ENCODE measurements at regions not wholly inside any gene's neighbourhood (a gene's known extent, or its start where the extent isn't known, plus 50 kb on each side); places are given as distances from the start of the nearest gene placed in this dataset.

- H3K9me3 ChIP-seq, result peaks cover 0 to 3% (median 0%) of the 10 kb centered on the region in 4 donors
- H3K4me1 ChIP-seq, result no peaks in the 10 kb centered on the region
- no peaks in the 10 kb centered on the region for H3K27me3 ChIP-seq
- TF ChIP-seq POLR2A (IDR thresholded peaks at IDR 0.05) (no peak), CTCF (IDR thresholded peaks at IDR 0.05) (no peak), POLR2AphosphoS5 (IDR thresholded peaks at IDR 0.05) (no peak), EP300 (IDR thresholded peaks at IDR 0.05) (no peak)
- no peak for DNase-seq
- no peak overlapping the region for H3K4me3 ChIP-seq
- no peaks in the 10 kb centered on the region for H3K36me3 ChIP-seq
- H3K27ac ChIP-seq, result no peak overlapping the region
- intact Hi-C loops (cut with DNase I), result no loop called here
Observed at GRCh38 chr3:102553876-102554275, 119.1 kb downstream of the ZPLD1 start.

GRCh38 chr3:102570511-102570910, 135.7 kb downstream of the ZPLD1 start:
- WGBS, 2 donors, result 44 to 56% methylated on average over 2 of the region's 2 CpGs
- Histone ChIP-seq H3K4me3 (no peak overlapping the region), H3K36me3 (no peaks in the 10 kb centered on the region), H3K27ac (no peak overlapping the region), H3K4me1 (no peaks in the 10 kb centered on the region), H3K9me3 (no peaks in the 10 kb centered on the region), H3K27me3 (no peaks in the 10 kb centered on the region)
- intact Hi-C loops (cut with DNase I), result no loop called here
- DNase-seq, result no peak
- TF ChIP-seq CTCF (IDR thresholded peaks at IDR 0.05) (no peak), EP300 (IDR thresholded peaks at IDR 0.05) (no peak), POLR2A (IDR thresholded peaks at IDR 0.05) (no peak), POLR2AphosphoS5 (IDR thresholded peaks at IDR 0.05) (no peak)

- no peak overlapping the region for H3K27ac ChIP-seq
- H3K27me3 ChIP-seq, result no peaks in the 10 kb centered on the region
- no peaks in the 10 kb centered on the region for H3K9me3 ChIP-seq
- no peak overlapping the region for H3K4me3 ChIP-seq
- 90 to 91% methylated on average over 1 of the region's 1 CpG for WGBS, 2 donors
- H3K4me1 ChIP-seq, result no peaks in the 10 kb centered on the region
- TF ChIP-seq EP300 (IDR thresholded peaks at IDR 0.05), result no peak
- TF ChIP-seq POLR2A (IDR thresholded peaks at IDR 0.05), result no peak
- no peak for TF ChIP-seq POLR2AphosphoS5 (IDR thresholded peaks at IDR 0.05)
- TF ChIP-seq CTCF (IDR thresholded peaks at IDR 0.05), result no peak
- DNase-seq, result no peak
- intact Hi-C loops (cut with DNase I), result no loop called here
- H3K36me3 ChIP-seq, result no peaks in the 10 kb centered on the region
Observed at GRCh38 chr3:102571006-102571405, 136.2 kb downstream of the ZPLD1 start.

DNA sequence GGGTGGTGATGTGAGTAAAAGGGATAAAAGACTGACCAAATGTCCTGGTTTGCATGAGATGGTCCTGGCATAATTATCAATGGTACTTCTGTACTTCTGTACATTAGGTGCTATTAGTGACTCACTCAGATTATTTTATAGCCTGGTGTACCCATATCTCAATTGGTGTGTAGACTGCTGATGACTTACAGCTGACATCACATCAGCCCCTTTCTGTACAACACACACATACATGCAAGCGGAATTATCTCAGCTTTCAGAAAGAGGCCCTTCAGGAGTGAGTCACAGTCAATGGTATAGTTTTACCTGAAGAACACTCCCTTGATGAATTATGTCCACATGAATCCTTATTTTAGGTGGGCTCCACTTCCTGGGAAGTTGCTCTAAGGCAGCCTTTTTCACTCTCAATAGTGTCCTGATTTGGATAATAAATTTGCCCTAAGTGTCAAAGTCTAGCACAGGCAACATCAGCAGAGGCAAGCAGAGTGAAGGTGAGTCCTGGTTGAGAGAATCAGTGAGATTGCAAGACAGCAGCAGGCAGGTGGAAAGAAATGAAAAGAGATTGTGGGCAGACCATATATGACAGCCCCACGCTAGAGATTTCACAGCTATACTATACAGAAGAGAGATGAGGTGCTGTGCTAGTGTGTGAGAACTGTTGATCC, 137.0 kb downstream of the ZPLD1 start:
- intact Hi-C loops (cut with DNase I), result no loop called here
- no peak for TF ChIP-seq POLR2AphosphoS5 (IDR thresholded peaks at IDR 0.05)
- TF ChIP-seq EP300 (IDR thresholded peaks at IDR 0.05), result no peak
- no peak for TF ChIP-seq CTCF (IDR thresholded peaks at IDR 0.05)
- TF ChIP-seq POLR2A (IDR thresholded peaks at IDR 0.05), result no peak
- Histone ChIP-seq H3K27ac (no peak overlapping the region), H3K4me3 (no peak overlapping the region), H3K36me3 (no peaks in the 10 kb centered on the region), H3K27me3 (no peaks in the 10 kb centered on the region), H3K4me1 (no peaks in the 10 kb centered on the region), H3K9me3 (no peaks in the 10 kb centered on the region)
- WGBS, 2 donors, result 88 to 92% methylated on average over 2 of the region's 2 CpGs
- DNase-seq, result no peak

DNA sequence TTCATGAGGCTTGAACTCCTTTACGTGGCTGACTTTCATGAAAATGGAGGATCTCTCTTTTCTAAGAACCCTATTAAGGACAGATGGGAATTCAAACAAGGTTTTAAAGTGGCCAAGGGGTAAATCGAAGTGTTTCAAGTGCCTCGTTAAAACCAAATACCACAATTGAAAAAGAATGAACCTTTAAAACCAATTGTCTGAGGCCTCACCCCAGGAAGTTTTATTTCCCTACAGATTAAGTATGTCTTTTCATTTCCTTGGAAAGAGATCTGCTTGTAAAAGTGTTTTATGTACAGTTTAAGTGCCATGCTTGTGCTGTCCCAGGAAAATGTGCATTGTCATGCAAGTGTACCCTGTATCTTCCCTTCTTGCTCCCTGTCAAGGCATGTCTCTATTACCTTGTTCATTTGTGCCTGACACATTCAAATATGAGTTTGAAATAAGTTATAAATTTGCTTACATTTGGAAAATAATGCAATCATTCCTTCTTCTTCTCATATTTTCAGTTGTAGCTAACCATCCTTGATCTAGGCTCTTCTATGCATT, 138.7 kb downstream of the ZPLD1 start:
- WGBS, 2 donors, result 53 to 62% methylated on average over 3 of the region's 3 CpGs
- Histone ChIP-seq H3K27me3 (no peaks in the 10 kb centered on the region), H3K36me3 (no peaks in the 10 kb centered on the region), H3K4me1 (no peaks in the 10 kb centered on the region), H3K9me3 (no peaks in the 10 kb centered on the region), H3K4me3 (no peak overlapping the region), H3K27ac (no peak overlapping the region)
- intact Hi-C loops (cut with DNase I), result no loop called here
- no peak for DNase-seq
- TF ChIP-seq EP300 (IDR thresholded peaks at IDR 0.05) (no peak), POLR2A (IDR thresholded peaks at IDR 0.05) (no peak), POLR2AphosphoS5 (IDR thresholded peaks at IDR 0.05) (no peak), CTCF (IDR thresholded peaks at IDR 0.05) (no peak)

All from sigmoid colon (tissue), 6 donors.